SH-SY5Y (cell line): ENCODE measurements at regions not wholly inside any gene's neighbourhood (a gene's known extent, or its start where the extent isn't known, plus 50 kb on each side); places are given as distances from the start of the nearest gene placed in this dataset.

Source experiments
- GATA2 ChIP-seq: IDR thresholded peaks from 2 replicates; pipeline ENCODE4 v1.6.1; 2011; ENCODE audit warnings: mild to moderate bottlenecking, low read depth, low read length
- GATA3 ChIP-seq: IDR thresholded peaks from 2 replicates; pipeline ENCODE4 v1.6.1; 2011; ENCODE audit warnings: low read depth, mild to moderate bottlenecking, low read length, moderate library complexity

GRCh38 chr6:167479301-167479700 lies 154.4 kb downstream of the TTLL2 start:
- TF ChIP-seq GATA3 (no peak), GATA2 (no peak)
